Nephron (organoid): ENCODE measurements at regions not wholly inside any gene's neighbourhood (a gene's known extent, or its start where the extent isn't known, plus 50 kb on each side); places are given as distances from the start of the nearest gene placed in this dataset.

Source experiments
- H3K27ac Mint-ChIP-seq, 3 experiments: 2 replicates each; pipeline ENCODE4 v1.8.0; 2020; ENCODE audit warnings: mixed read lengths in 3 of 3, mild to moderate bottlenecking in 2 of 3, moderate library complexity in 1 of 3
- H3K27me3 Mint-ChIP-seq: 2 replicates; pipeline ENCODE4 v1.8.0; 2021; ENCODE audit warnings: low read depth, mild to moderate bottlenecking, moderate library complexity, mixed read lengths
- H3K36me3 Mint-ChIP-seq: 2 replicates; pipeline ENCODE4 v1.8.0; 2020; ENCODE audit warnings: low read depth, mixed read lengths
- H3K4me1 Mint-ChIP-seq: 2 replicates; pipeline ENCODE4 v1.8.0; 2020; ENCODE audit warnings: mixed read lengths
- H3K4me3 Mint-ChIP-seq, 3 experiments: 2 replicates each; pipeline ENCODE4 v1.8.0; 2020; ENCODE audit warnings: mild to moderate bottlenecking in 3 of 3, mixed read lengths in 3 of 3, moderate library complexity in 2 of 3
- H3K9me3 Mint-ChIP-seq: 2 replicates; pipeline ENCODE4 v1.8.0; 2020; ENCODE audit warnings: mixed read lengths
- CTCF ChIP-seq, 3 experiments: fragments of 200-600 bp; sonication (generic); IDR thresholded peaks; one replicate each; pipeline ENCODE4 v1.5.0; 2021; ENCODE audit warnings: antibody characterized with exemption in 3 of 3; ENCODE audit not compliant: unreplicated experiment in 3 of 3

DNA sequence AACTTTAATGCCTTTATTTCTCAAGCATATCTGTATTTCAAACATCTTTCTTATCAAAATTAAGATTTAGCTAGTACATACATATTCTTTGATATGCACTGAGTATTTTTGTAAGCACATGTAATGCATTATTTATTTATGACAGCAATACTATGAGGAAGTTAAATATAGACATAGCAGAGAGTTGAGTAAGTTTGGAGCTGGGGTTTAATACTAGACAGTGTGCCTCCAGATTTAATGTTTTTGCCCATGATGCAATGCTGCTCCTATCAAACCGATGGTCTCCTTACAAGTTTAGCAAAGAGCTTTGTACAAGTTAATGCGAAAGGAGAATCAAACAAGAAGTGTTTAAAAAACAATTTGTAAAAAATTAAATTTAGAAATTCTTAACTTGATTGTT lies 826.6 kb upstream of the MGAT4C start:
- Mint-ChIP-seq H3K36me3 (no peaks in the 10 kb centered on the region), H3K9me3 (no peaks in the 10 kb centered on the region), H3K27ac (no peak overlapping the region), H3K4me3 (no peak overlapping the region), H3K4me1 (no peaks in the 10 kb centered on the region), H3K27me3 (no peaks in the 10 kb centered on the region)
- no peak for TF ChIP-seq CTCF (IDR thresholded peaks at IDR 0.05; ENCODE audit: unreplicated experiment in 3 of 3)

DNA sequence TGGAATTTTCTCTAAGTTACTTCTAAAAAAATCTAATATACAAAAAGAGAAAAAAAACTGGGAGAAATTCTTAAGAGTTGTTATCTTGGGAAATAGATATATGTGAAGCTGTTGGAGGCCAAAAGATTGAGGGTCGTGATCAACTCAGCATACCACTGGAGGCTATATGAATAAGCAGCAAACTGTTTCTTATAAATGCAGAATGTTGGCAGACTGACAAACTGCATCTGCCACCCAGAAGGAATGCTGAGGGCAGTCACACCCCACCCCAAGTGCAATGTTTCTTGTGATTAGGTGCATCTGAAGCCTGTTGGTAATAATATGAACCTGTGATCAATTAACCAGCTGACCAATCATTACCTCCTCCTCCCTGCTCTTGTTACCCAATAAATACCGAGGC lies 818.6 kb upstream of the MGAT4C start:
- H3K4me3 Mint-ChIP-seq = no peak overlapping the region
- no peaks in the 10 kb centered on the region for H3K27me3 Mint-ChIP-seq
- peaks cover 3% of the 10 kb centered on the region for H3K36me3 Mint-ChIP-seq
- TF ChIP-seq CTCF (IDR thresholded peaks at IDR 0.05; ENCODE audit: unreplicated experiment in 3 of 3) = no peak
- H3K4me1 Mint-ChIP-seq = no peaks in the 10 kb centered on the region
- H3K9me3 Mint-ChIP-seq = peaks cover 14% of the 10 kb centered on the region
- H3K27ac Mint-ChIP-seq = no peak overlapping the region

- H3K36me3 Mint-ChIP-seq = no peaks in the 10 kb centered on the region
- H3K27ac Mint-ChIP-seq = no peak overlapping the region
- no peaks in the 10 kb centered on the region for H3K27me3 Mint-ChIP-seq
- H3K9me3 Mint-ChIP-seq = no peaks in the 10 kb centered on the region
- H3K4me3 Mint-ChIP-seq = no peak overlapping the region
- no peak for TF ChIP-seq CTCF (IDR thresholded peaks at IDR 0.05; ENCODE audit: unreplicated experiment in 3 of 3)
- no peaks in the 10 kb centered on the region for H3K4me1 Mint-ChIP-seq
Observed at GRCh38 chr12:87066326-87066725, 810.1 kb upstream of the MGAT4C start.

DNA sequence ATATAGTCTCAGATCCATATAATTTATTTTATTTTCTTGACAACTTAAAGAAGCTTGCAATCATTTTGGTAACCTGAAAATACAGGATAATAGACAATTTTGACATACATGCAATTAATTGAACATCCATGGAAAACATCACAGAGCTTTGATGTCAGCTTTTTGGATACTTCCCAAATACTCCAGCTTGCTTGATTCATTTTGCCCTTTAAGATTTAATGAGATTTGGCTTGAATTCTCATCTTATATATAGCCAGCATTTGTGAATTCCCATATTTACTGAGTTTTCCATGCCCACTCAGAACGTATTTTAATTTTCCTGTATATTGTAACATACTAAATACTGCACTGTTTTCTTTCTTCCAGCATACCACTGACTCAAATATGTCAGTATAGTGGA lies 803.0 kb upstream of the MGAT4C start:
- Mint-ChIP-seq H3K36me3 (no peaks in the 10 kb centered on the region), H3K9me3 (no peaks in the 10 kb centered on the region), H3K27ac (no peak overlapping the region), H3K27me3 (no peaks in the 10 kb centered on the region), H3K4me3 (no peak overlapping the region), H3K4me1 (no peaks in the 10 kb centered on the region)
- TF ChIP-seq CTCF (IDR thresholded peaks at IDR 0.05; ENCODE audit: unreplicated experiment in 3 of 3) = no peak

GRCh38 chr12:87054226-87054625 lies 798.0 kb upstream of the MGAT4C start:
- Mint-ChIP-seq H3K36me3 (no peaks in the 10 kb centered on the region), H3K9me3 (no peaks in the 10 kb centered on the region), H3K4me3 (no peak overlapping the region), H3K27me3 (no peaks in the 10 kb centered on the region), H3K4me1 (no peaks in the 10 kb centered on the region), H3K27ac (peak overlapping the region in 1 of 3 experiments; percentile 43)
- TF ChIP-seq CTCF (IDR thresholded peaks at IDR 0.05; ENCODE audit: unreplicated experiment in 3 of 3) = no peak

GRCh38 chr12:87051621-87052020 lies 795.4 kb upstream of the MGAT4C start:
- H3K27me3 Mint-ChIP-seq = no peaks in the 10 kb centered on the region
- no peaks in the 10 kb centered on the region for H3K36me3 Mint-ChIP-seq
- peak overlapping the region in 2 of 3 experiments; percentile 8 to 16 for H3K27ac Mint-ChIP-seq
- H3K4me3 Mint-ChIP-seq = no peak overlapping the region
- TF ChIP-seq CTCF (IDR thresholded peaks at IDR 0.05; ENCODE audit: unreplicated experiment in 3 of 3) = no peak
- no peaks in the 10 kb centered on the region for H3K9me3 Mint-ChIP-seq
- no peaks in the 10 kb centered on the region for H3K4me1 Mint-ChIP-seq
